Body of pancreas (tissue), 4 donors: ENCODE measurements at regions not wholly inside any gene's neighbourhood (a gene's known extent, or its start where the extent isn't known, plus 50 kb on each side); places are given as distances from the start of the nearest gene placed in this dataset.

ENCODE experiments used
- POLR2A ChIP-seq, 3 donors: fragments of 450-650 bp; IDR thresholded peaks; one replicate each; pipeline ENCODE4 v1.6.1; 2016; ENCODE audit warnings: antibody characterized with exemption in 3 of 3, mild to moderate bottlenecking in 2 of 3
- TF ChIP-seq, protein P1 (sequence below), 7 experiments: fragments of 450-650 bp in 4 of 7; fragments of 200-600 bp in 3 of 7; sonication (generic) in 3 of 7; IDR thresholded peaks; one replicate each; pipeline ENCODE4 v1.5.1; 2016 to 2019; ENCODE audit warnings: antibody characterized with exemption in 7 of 7

DNA sequence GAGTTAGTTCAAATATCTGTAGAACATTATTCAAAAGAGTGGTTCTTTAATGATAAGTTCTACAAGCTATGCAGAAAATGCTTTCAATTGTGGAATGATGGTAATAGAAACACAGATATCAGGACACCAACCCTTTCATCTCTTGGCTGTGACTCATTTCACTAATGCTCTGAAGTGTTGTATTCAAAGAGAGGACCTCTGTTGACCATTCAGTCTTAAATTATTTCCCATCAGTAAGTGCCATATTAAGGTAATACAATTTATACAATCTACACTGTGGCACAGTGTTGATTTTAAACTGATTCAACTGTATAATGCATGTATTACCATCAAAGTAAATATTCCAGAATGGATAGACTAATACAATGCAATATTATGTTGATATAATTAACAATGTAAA lies 289.0 kb upstream of the ADGRL3 start:
- TF ChIP-seq POLR2A (IDR thresholded peaks at IDR 0.05) = no peak
- TF ChIP-seq, protein P1, sequence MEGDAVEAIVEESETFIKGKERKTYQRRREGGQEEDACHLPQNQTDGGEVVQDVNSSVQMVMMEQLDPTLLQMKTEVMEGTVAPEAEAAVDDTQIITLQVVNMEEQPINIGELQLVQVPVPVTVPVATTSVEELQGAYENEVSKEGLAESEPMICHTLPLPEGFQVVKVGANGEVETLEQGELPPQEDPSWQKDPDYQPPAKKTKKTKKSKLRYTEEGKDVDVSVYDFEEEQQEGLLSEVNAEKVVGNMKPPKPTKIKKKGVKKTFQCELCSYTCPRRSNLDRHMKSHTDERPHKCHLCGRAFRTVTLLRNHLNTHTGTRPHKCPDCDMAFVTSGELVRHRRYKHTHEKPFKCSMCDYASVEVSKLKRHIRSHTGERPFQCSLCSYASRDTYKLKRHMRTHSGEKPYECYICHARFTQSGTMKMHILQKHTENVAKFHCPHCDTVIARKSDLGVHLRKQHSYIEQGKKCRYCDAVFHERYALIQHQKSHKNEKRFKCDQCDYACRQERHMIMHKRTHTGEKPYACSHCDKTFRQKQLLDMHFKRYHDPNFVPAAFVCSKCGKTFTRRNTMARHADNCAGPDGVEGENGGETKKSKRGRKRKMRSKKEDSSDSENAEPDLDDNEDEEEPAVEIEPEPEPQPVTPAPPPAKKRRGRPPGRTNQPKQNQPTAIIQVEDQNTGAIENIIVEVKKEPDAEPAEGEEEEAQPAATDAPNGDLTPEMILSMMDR (IDR thresholded peaks at IDR 0.05) = no peak
